Astrocyte (in vitro differentiated cells and primary cell): ENCODE measurements at regions not wholly inside any gene's neighbourhood (a gene's known extent, or its start where the extent isn't known, plus 50 kb on each side); places are given as distances from the start of the nearest gene placed in this dataset.

Experiments used
- DNase-seq: peaks from one replicate; pipeline ENCODE4 v3.0.0-alpha.2; 2010; ENCODE audit warnings: low read depth
- FAIRE-seq: peaks from 2 replicates; lab custom pipeline; 2011; peaks lifted over from hg19 to GRCh38; lab: Jason Lieb, UNC
- H2AFZ ChIP-seq: 2 replicates; pipeline ENCODE4 v1.6.0; 2012; ENCODE audit warnings: low read depth, low read length, inconsistent platforms
- H3K27ac ChIP-seq: 2 replicates; pipeline ENCODE4 v1.5.1; 2011; ENCODE audit warnings: low read depth, low read length, inconsistent platforms
- H3K27me3 ChIP-seq: 2 replicates; pipeline ENCODE4 v1.6.0; 2011; ENCODE audit warnings: low read length, inconsistent platforms; ENCODE audit not compliant: insufficient read depth
- H3K36me3 ChIP-seq: 2 replicates; pipeline ENCODE4 v1.5.1; 2011; ENCODE audit warnings: low read length, inconsistent platforms; ENCODE audit not compliant: insufficient read depth
- H3K4me1 ChIP-seq: 2 replicates; pipeline ENCODE4 v1.5.1; 2011; ENCODE audit warnings: low read length, inconsistent platforms; ENCODE audit not compliant: insufficient read depth
- H3K4me2 ChIP-seq: 2 replicates; pipeline ENCODE4 v1.6.0; 2012; ENCODE audit warnings: low read length, inconsistent platforms
- H3K4me3 ChIP-seq: 2 replicates; pipeline ENCODE4 v1.5.1; 2011; ENCODE audit warnings: low read depth, mild to moderate bottlenecking, low read length, inconsistent platforms; ENCODE audit not compliant: insufficient read depth
- H3K79me2 ChIP-seq: 2 replicates; pipeline ENCODE4 v1.6.0; 2012; ENCODE audit warnings: mild to moderate bottlenecking, low read length, inconsistent platforms; ENCODE audit not compliant: insufficient read depth
- H3K9ac ChIP-seq: 2 replicates; pipeline ENCODE4 v1.6.0; 2012; ENCODE audit warnings: mild to moderate bottlenecking, low read length, inconsistent platforms
- H3K9me3 ChIP-seq: 2 replicates; pipeline ENCODE4 v1.5.1; 2012; ENCODE audit warnings: low read depth, mild to moderate bottlenecking, low read length, inconsistent platforms; ENCODE audit not compliant: insufficient read depth
- H4K20me1 ChIP-seq: 2 replicates; pipeline ENCODE4 v1.6.0; 2012; ENCODE audit warnings: low read length, inconsistent platforms; ENCODE audit not compliant: insufficient read depth
- H3K27ac Mint-ChIP-seq: one replicate; pipeline ENCODE4 v1.8.0; 2021; ENCODE audit warnings: mild to moderate bottlenecking, mixed read lengths; ENCODE audit not compliant: unreplicated experiment
- H3K27me3 Mint-ChIP-seq: one replicate; pipeline ENCODE4 v1.8.0; 2021; ENCODE audit warnings: low read depth, mixed read lengths; ENCODE audit not compliant: unreplicated experiment
- H3K36me3 Mint-ChIP-seq: one replicate; pipeline ENCODE4 v1.8.0; 2021; ENCODE audit warnings: low read depth, mixed read lengths; ENCODE audit not compliant: unreplicated experiment
- H3K4me1 Mint-ChIP-seq: one replicate; pipeline ENCODE4 v1.8.0; 2021; ENCODE audit warnings: low read depth, mixed read lengths; ENCODE audit not compliant: unreplicated experiment
- H3K4me3 Mint-ChIP-seq: one replicate; pipeline ENCODE4 v1.8.0; 2021; ENCODE audit warnings: mild to moderate bottlenecking, moderate library complexity, mixed read lengths; ENCODE audit not compliant: unreplicated experiment
- H3K9me3 Mint-ChIP-seq: one replicate; pipeline ENCODE4 v1.8.0; 2021; ENCODE audit warnings: mild to moderate bottlenecking, mixed read lengths; ENCODE audit not compliant: unreplicated experiment
- CTCF ChIP-seq: IDR thresholded peaks from 2 replicates; pipeline ENCODE4 v1.5.1; 2011; ENCODE audit warnings: low read depth, mild to moderate bottlenecking, inconsistent platforms, low read length, moderate library complexity; ENCODE audit not compliant: insufficient read depth
- EZH2 ChIP-seq: IDR thresholded peaks from 2 replicates; pipeline ENCODE4 v1.6.1; 2012; ENCODE audit warnings: mild to moderate bottlenecking, low read length, inconsistent platforms; ENCODE audit not compliant: insufficient read depth

- Histone ChIP-seq H3K27me3 (no peaks in the 10 kb centered on the region), H3K36me3 (no peaks in the 10 kb centered on the region), H2AFZ (no peak overlapping the region), H3K9me3 (no peaks in the 10 kb centered on the region), H3K4me2 (no peak overlapping the region), H4K20me1 (no peaks in the 10 kb centered on the region), H3K4me3 (no peak overlapping the region), H3K9ac (no peak overlapping the region), H3K79me2 (no peaks in the 10 kb centered on the region), H3K27ac (no peak overlapping the region), H3K4me1 (peaks cover 6% of the 10 kb centered on the region)
- no peak for FAIRE-seq
- peaks cover 20% of the 10 kb centered on the region for H3K4me1 Mint-ChIP-seq
- no peak overlapping the region for H3K4me3 Mint-ChIP-seq
- no peaks in the 10 kb centered on the region for H3K36me3 Mint-ChIP-seq
- H3K27me3 Mint-ChIP-seq = no peaks in the 10 kb centered on the region
- no peak overlapping the region for H3K27ac Mint-ChIP-seq
- H3K9me3 Mint-ChIP-seq = no peaks in the 10 kb centered on the region
- no peak for DNase-seq
- TF ChIP-seq CTCF = no peak
- TF ChIP-seq EZH2 = no peak
These were observed 139.0 kb upstream of the ZNF462 start for GRCh38 chr9:106723926-106724325.

GRCh38 chr9:106724566-106724965 is 138.4 kb upstream of the ZNF462 start:
- H3K36me3 ChIP-seq = no peaks in the 10 kb centered on the region
- H3K9me3 Mint-ChIP-seq = no peaks in the 10 kb centered on the region
- no peak overlapping the region for H3K9ac ChIP-seq
- H4K20me1 ChIP-seq = no peaks in the 10 kb centered on the region
- no peak overlapping the region for H3K4me3 ChIP-seq
- no peak overlapping the region for H3K4me3 Mint-ChIP-seq
- H3K4me2 ChIP-seq = no peak overlapping the region
- H2AFZ ChIP-seq = no peak overlapping the region
- H3K27me3 Mint-ChIP-seq = no peaks in the 10 kb centered on the region
- H3K27ac Mint-ChIP-seq = no peak overlapping the region
- no peaks in the 10 kb centered on the region for H3K27me3 ChIP-seq
- H3K79me2 ChIP-seq = no peaks in the 10 kb centered on the region
- H3K27ac ChIP-seq = no peak overlapping the region
- peaks cover under 1% of the 10 kb centered on the region for H3K4me1 ChIP-seq
- no peaks in the 10 kb centered on the region for H3K36me3 Mint-ChIP-seq
- no peak for DNase-seq
- H3K4me1 Mint-ChIP-seq = peaks cover 14% of the 10 kb centered on the region
- H3K9me3 ChIP-seq = no peaks in the 10 kb centered on the region
- TF ChIP-seq CTCF (no peak), EZH2 (no peak)
- no peak for FAIRE-seq

- Histone ChIP-seq H4K20me1 (no peaks in the 10 kb centered on the region), H3K4me2 (no peak overlapping the region), H3K9ac (no peak overlapping the region), H3K27me3 (no peaks in the 10 kb centered on the region), H3K79me2 (no peaks in the 10 kb centered on the region), H3K9me3 (no peaks in the 10 kb centered on the region), H2AFZ (no peak overlapping the region), H3K27ac (no peak overlapping the region), H3K4me1 (no peaks in the 10 kb centered on the region), H3K36me3 (no peaks in the 10 kb centered on the region), H3K4me3 (no peak overlapping the region)
- H3K4me3 Mint-ChIP-seq = no peak overlapping the region
- FAIRE-seq (no peak), DNase-seq (no peak)
- no peak overlapping the region for H3K27ac Mint-ChIP-seq
- no peaks in the 10 kb centered on the region for H3K9me3 Mint-ChIP-seq
- H3K36me3 Mint-ChIP-seq = no peaks in the 10 kb centered on the region
- H3K4me1 Mint-ChIP-seq = peaks cover 12% of the 10 kb centered on the region
- TF ChIP-seq CTCF (no peak), EZH2 (no peak)
- no peaks in the 10 kb centered on the region for H3K27me3 Mint-ChIP-seq
These were observed 136.7 kb upstream of the ZNF462 start for GRCh38 chr9:106726070-106726815.
